HEK293T (cell line): ENCODE measurements at regions not wholly inside any gene's neighbourhood (a gene's known extent, or its start where the extent isn't known, plus 50 kb on each side); places are given as distances from the start of the nearest gene placed in this dataset.

Source experiments
- ARNT ChIP-seq: fragments of 450-650 bp; IDR thresholded peaks from 2 replicates; pipeline ENCODE4 v1.6.1; 2017; ENCODE audit warnings: mild to moderate bottlenecking
- ELF4 ChIP-seq: fragments of 450-650 bp; IDR thresholded peaks from 2 replicates; pipeline ENCODE4 v1.6.1; 2017; ENCODE audit warnings: antibody characterized with exemption
- FOXK2 ChIP-seq: fragments of 450-650 bp; IDR thresholded peaks from 2 replicates; pipeline ENCODE4 v1.6.1; 2016; ENCODE audit warnings: mild to moderate bottlenecking
- FOXM1 ChIP-seq: fragments of 450-650 bp; IDR thresholded peaks from 2 replicates; pipeline ENCODE4 v1.6.1; 2017; ENCODE audit warnings: mild to moderate bottlenecking, borderline replicate concordance
- LEF1 ChIP-seq: fragments of 450-650 bp; IDR thresholded peaks from 2 replicates; pipeline ENCODE4 v1.6.1; 2017; ENCODE audit warnings: mild to moderate bottlenecking, borderline replicate concordance
- TARDBP ChIP-seq: fragments of 450-650 bp; IDR thresholded peaks from 2 replicates; pipeline ENCODE4 v1.6.1; 2016

- TF ChIP-seq TARDBP (no peak), LEF1 (no peak), ELF4 (no peak), ARNT (no peak), FOXM1 (no peak), FOXK2 (no peak)
These were observed 481.7 kb upstream of the CLINT1 start for GRCh38 chr5:158340608-158341007.
